ENCODE measurements at regions not wholly inside any gene's neighbourhood (a gene's known extent, or its start where the extent isn't known, plus 50 kb on each side); places are given as distances from the start of the nearest gene placed in this dataset.
"Not testable (repeated sequence)": the region's sequence is repeated elsewhere in the genome, so short reads cannot be mapped to it uniquely, and the experiment has no call there.

DNA sequence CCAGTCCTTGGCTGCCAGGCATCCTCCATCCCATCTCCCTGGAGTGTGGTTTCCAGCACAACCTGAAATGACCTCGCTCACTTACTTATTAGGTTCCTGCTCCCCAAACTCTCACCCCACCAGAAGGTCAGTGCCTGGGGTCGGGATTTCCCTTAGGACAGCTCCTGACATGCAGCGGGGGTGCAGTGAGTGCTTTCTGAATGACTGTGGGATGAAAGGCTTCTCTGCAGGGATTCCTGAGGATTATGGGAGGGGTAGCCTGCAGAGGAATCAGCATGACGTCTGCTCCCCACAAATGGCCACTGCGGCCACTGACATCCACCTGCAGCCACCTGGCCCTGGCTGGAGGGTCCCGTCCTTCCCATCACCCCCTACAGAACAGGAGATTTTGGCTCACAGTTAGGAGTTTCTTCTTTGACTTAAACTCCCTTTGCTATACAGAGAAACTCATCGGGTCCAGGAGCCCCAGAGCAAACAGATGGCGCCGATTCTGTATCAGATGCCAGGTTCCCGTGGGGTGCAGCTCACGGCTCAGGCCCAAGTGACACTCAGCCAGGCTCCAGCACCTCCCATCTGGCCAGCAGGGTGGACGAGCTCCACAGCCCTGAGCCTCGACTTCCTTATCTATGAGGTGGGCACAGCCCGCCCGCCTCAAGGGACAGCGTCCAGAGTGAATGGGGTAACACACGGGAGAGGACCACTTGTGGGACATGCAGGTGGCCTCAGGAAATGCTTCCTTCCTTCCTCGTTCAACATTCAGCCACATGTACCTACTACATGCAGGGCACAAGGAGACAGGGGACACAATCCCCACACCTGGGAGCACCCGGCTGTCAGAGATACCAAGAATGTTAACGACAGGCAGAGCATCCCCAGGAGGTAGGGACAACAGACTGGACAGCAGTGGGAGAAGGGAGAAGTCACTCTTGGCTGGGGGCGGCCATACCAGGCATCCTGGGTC, 69.8 kb downstream of the RMI2 start:
- DNase-seq (ENCODE audit: low spot score), result no peak

DNA sequence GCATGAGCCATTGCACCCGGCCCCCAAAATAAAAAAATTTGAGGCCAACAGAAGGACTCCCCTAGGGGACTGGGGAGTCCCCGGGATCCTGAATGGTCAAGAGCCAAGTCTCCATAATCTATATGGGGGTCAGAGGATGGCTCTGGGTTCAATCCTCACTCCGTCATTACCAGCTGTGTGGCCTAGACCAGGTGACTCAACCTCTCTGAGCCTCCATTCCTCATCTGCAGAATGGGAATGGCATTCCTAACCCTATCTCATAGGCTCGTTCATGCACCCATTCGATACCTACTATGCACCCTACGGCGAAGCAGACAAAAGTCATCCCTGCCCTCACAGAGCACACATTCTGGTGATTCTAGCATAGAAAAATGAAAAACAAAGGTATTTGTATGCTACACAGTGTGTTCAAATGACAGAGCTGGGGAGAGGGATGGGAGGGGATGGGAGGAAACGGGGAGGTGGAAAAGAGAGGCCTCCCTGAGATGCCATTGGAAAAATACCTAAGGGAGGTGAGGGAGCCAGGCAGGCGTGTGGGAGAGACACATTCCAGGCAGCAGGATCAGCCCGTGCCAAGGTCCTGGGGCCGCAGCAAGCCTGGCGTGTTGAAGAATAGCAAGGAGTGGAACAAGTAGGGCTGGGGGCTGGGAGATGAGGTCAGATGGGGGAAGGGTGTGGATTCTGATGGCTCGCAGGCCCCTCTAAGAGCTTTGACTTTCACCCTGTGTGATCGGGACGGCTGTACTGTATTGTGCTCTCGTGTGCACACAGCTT, 71.2 kb downstream of the RMI2 start:
- no peak for DNase-seq (ENCODE audit: low spot score)

DNA sequence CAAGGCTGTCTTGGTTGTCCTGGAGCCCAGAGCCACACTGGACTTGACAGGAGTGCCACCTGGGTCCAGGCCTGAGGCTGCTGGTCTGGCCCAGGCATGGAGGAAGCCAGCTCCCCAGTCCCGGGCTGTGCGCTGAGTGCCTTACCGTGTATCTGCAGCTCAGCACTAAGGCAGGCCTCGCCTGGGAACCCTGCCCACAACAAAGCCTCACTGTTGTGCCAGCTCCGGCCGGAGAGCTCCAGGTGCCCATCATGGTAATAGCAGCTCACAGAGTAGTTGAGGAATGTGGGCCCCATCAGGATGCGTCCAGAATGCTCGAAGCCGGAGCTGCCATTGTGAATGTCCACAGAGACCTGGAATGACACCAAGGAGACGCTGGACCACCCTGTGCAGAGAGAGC, 72.2 kb downstream of the RMI2 start:
- DNase-seq (ENCODE audit: low spot score), result no peak

DNA sequence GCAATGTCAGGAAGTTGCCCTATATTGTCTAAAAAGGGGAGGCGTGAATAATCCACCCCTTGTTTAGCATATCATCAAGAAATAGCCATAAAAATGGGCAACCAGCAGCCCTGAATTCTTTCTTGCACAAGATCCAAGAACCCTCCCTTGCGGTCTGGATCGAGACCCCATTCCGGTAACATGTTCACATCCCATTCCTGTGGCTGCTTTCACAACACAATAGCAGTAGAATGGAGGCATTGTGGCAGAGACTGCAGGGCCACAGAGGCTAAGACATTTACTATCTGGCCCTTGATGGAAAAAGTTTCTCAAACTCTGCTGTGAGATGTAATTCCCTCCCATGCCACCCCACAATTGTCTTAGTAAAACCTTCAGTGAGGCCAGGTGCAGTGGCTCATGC, 73.2 kb downstream of the RMI2 start:
- no peak for DNase-seq (ENCODE audit: low spot score)

DNA sequence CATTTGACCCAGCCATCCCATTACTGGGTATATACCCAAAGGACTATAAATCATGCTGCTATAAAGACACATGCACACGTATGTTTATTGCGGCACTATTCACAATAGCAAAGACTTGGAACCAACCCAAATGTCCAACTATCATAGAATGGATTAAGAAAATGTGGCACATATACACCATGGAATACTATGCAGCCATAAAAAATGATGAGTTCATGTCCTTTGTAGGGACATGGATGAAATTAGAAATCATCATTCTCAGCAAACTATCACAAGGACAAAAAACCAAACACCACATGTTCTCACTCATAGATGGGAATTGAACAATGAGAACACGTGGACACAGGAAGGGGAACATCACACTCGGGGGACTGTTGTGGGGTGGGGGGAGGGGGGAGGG, 74.8 kb downstream of the RMI2 start:
- not testable (repeated sequence) for DNase-seq (ENCODE audit: low spot score)

DNA sequence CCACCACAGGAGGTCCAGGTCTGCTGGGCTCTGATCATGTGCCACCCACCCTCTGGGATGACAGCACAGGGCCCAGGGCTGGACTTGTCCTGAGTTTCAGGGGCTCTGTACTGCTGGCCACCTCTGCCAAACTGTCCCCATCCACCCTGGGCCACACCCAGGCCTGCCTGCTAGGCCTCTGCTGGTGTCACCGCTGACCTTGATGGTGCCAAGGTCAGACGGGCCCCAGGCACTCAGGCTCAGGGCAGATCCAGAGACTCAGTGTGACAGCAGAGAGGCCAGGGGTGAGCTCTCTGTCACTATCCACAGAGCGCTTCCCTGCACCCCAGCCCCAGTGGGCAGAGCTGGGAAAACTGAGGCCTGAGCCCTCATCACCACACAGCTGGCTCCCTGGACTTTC, 75.6 kb downstream of the RMI2 start:
- DNase-seq (ENCODE audit: low spot score), result no peak

DNA sequence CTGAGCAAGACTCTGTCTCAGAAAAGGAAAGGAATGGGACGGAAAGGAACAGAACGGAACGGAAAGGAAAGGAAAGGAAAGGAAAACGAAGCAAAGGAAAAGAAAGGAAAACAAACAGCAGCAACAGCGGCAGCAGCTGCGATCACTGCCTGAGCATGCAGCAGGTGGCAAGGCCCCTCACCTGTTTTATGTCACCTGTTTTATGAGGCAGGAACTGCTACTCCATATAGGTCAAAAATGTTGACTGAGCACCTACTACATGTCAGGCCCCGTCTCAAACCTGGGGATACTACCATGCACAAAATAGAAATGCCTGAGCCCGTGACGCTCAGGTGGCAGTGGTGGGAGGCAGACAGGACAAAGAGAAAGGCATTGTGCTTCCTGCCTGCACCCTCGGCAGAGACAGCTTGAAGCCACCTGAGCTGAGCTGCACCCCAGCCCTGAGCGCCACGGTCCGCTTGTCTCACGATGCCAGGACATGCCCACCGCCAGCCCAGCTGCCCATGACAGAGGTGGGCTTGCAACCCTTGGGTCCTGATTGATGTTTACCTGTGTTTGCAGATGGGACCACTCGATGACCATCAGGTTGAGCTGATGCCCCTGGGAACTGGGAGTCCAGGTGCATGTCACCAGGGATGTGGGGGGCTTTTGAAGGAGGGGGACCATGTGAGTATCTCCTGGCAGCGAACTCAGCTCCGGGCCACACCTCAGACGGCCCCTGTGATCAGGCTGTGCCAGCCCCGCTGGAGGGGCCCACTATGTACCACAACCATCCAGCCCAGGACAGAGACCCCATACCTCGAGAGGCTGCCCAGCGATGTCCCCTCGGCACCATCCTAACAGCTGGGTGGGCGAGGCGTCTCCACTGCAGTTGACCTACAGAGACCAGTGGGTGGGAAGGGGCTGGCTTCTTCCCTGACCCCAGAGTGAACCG, 77.4 kb downstream of the RMI2 start:
- DNase-seq (ENCODE audit: low spot score), result no peak

DNA sequence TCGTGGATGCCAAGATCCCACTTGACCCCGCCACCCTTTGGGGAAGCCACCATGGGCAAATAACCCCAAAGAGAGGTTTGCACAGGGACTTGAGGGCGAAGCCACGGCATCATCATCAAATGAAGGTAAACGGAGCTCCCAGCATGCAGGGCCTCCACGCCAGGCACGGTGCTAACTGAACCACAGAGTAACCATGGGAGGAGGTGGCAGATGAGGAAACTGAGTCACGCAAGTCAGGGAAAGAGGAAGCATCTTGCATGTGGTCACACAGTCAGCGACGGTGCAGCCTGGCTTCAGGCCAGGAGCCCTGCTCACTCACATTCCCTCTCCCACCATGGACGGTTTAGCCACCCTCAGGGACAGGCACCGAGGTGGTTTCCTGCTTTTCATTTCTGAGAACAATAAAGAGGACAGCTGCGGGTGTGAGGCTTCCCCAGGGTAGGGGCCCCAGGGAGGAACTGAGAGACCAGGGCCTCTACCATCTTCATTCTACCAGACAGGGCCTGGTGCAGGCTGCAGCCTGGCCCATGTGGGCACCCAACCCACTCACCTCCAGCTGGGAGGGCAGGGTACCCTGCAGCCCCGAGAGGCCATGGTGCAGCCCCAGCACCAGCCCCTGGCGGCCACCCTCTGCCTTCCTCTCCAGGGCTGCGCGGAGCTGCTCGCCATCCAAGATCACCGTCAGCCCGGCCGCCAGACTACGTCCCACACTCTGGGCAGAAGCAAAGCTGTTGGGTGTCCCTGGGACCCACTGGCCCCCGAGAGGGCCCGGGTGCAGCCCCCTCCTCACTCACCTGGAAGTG, 78.3 kb downstream of the RMI2 start:
- DNase-seq (ENCODE audit: low spot score), result no peak

DNA sequence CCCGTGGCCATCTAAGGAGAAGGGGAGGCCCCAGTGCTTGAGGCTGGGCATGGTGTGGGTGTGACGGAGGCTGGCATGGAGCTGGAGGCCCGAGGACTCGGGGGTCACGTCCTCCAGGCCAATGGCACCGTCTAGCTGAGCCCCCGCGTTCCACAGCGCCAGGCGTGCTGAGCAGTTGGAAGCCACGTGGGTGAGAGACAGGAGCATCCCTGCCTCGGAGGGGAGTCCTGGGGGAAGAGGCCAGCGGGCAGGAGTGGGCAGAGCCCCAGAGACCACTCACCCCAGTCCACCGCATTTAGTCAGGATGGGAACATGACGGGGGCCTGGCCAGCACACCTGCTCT, 78.8 kb downstream of the RMI2 start:
- DNase-seq (ENCODE audit: low spot score), result no peak

DNA sequence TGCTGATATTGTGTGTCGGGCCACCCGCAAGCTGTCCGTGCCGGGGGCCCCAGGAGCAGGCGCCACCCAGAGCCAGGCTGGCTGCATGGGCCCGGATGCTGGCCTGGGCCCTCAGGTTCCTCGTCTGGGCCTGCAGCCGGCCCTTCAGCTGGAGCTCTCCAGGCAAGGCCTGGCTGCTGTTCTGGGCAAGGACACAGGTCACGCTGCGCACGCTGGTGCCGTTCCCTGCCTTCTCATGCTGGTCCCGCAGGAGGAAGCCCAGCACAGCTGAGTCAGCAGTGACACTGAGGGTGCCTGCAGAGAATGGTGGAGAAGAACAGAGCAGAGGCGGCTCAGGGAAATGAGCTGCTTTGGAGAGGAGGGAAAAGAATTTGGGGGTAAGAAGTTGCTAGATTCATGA, 79.9 kb downstream of the RMI2 start:
- no peak for DNase-seq (ENCODE audit: low spot score)

DNA sequence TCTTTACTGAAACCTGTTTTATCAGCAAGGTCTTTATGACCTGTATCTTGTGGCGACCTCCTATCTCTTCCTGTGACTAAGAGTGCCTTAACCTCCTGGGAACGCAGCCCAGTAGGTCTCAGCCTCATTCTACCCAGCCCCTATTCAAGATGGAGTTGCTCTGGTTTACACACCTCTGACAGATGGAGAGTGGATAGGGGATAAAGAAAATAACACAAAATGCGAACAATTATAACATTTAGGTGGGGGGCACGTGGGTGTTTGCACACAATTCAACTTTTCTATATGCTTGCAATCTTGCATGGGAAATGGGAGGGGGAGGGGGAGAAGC, 83.3 kb downstream of the RMI2 start:
- DNase-seq (ENCODE audit: low spot score), result no peak

DNA sequence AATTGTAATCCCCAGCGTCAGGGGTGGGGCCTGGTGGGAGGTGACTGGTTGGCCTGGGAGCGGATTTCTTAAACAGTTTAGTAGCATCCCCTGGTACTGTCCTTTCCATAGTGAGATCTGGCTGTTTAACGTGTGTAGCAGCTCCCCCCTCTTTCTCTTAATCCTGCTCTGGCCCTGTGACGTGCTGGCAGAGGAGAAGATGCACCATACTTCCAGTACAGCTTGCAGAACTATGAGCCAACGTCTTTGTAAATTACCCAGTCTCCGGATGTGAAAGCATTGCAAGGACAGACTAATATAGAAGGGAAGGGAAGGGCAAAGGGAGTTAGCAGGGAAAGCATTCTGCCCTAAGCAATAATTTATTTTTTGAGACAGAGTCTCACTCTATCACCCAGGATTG, 83.9 kb downstream of the RMI2 start:
- no peak for DNase-seq (ENCODE audit: low spot score)

DNA sequence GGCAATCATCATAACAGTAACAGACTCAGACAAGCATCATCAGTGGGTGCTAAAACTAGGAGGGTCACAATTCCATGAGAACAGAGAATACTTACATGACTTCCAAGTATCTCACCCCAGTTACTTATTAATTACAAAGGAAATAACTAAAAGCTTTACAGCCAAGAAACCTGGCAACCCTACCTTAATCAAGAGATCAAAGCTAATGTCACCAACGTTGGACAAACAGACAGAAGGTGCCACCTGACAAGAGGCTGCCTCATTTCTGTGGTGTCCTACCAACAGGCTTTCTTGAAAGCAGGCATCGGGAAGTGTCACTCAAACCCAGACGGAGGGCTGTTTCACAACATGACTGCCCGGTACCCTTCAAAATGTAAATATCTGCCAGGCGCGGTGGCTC, 84.6 kb downstream of the RMI2 start:
- no peak for DNase-seq (ENCODE audit: low spot score)

DNA sequence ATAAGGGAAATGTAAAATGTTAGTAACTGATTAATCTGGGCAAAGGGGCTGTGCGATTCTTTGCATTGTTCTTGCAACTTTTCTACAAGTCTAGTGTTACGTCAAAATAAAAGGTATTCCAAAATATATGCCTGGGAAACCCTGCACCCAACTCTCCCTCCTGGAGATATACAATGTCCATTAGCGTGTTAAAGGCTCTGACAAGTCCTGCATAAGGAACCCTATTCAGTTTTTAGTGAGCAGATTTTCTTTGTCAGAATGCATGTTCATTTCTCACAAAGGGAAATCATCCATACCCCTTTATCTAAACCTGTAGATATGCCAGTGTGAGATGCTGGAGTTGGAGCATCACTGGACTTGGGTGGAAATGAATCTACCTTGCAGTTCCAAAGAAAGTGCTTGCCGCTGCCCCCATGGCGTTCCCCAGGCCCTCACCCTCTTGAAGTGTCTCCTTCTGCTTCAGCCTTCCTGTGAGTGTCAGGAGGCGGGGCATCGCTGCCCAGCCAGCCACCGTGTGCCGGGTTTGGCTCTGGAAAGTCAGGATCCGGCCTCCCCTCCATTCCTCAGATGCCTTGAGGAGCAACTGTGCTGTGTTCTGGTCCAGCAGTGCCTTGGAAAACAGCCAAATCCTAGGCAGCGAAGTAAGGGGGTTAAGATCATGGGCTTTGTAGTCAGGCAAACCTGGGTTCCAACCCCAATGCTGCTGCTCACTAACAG, 85.5 kb downstream of the RMI2 start:
- DNase-seq (ENCODE audit: low spot score), result no peak

DNA sequence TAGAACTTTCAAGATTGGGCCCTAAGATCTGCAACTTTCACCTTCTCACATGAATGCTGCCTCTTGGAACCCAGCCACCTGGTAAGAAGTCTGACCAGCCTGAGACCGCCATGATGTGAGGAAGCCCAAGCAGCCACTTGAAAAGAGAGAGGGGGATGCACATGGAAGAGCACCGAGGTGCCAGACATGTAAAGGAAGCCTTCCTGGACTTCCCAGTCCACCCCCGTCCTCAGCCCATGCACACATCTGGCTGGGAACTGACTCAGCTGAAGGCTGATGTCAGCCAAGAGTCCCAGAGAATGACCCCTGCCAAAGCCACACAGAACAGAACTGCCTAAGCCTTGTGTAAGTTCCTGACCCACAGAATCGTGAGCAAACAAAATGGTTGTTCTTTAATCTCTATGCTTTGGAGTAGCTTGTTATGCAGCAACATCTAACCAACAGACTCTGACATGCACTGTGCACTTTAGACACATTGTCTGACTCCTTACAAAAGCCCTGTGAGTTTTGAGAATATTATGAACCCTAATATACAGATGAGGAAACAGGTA, 86.7 kb downstream of the RMI2 start:
- no peak for DNase-seq (ENCODE audit: low spot score)

DNA sequence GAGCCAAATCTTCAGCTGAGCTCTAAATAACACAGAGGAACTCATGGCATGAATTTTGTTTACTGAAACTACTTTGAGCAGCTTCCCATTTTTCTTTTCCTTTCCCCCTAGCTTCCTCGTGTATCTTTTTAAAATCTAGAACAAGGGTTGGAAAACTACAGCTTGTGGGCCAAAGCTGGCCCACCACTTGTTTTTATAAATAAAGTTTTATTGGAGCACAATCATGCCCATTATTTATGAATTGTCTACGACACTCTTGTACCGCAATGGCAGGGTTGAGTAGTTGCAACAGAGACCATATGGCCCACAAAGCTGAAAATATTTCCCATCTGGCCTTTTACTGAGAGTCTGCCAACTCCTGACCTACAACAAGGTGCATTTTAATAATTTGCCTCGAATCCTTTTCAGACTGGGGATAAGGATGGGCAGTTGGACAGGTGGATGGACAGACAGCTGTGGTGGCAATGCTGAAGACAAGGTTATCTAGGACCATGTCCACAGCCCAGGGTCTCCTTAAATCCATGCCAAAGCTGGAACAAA, 87.7 kb downstream of the RMI2 start:
- no peak for DNase-seq (ENCODE audit: low spot score)

DNA sequence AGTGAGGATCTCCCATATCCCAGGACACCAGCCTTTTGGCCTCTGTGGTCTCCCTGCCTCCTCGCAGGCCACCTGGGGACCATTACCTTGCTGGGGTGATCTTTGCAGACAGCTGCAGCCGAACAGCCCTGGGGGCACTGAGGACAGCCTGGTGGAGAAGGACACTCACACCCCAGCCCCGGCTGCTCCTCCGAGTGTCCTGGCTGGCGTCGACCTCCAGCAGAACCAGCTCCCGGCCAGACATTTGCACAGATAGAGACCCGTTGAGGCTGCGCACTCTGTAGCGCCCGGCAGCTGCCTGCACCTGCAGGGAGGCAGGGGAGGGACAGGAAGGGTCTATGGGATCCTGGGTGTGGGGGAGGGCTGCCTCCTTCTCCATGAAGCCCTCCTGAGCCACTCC, 90.3 kb downstream of the RMI2 start:
- no peak for DNase-seq (ENCODE audit: low spot score)

DNA sequence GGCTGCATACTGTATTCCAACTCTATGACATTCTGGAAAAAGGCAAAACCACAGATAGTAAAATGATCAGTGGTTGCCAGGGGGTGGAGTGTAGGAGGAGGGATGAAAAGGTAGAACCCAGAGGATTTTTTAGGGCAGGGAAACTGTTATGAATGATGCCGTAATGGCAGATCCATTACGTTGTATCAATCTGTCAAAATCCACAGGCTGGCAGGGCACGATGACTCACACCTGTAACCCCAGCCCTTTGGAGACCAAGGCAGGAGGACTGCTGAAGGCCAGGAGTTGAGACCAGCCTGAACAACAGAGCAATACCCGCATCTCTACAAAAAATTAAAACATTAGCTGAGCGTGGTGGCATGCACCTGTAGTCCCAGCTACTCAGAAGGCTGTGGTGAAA, 91.8 kb downstream of the RMI2 start:
- no peak for DNase-seq (ENCODE audit: low spot score)

DNA sequence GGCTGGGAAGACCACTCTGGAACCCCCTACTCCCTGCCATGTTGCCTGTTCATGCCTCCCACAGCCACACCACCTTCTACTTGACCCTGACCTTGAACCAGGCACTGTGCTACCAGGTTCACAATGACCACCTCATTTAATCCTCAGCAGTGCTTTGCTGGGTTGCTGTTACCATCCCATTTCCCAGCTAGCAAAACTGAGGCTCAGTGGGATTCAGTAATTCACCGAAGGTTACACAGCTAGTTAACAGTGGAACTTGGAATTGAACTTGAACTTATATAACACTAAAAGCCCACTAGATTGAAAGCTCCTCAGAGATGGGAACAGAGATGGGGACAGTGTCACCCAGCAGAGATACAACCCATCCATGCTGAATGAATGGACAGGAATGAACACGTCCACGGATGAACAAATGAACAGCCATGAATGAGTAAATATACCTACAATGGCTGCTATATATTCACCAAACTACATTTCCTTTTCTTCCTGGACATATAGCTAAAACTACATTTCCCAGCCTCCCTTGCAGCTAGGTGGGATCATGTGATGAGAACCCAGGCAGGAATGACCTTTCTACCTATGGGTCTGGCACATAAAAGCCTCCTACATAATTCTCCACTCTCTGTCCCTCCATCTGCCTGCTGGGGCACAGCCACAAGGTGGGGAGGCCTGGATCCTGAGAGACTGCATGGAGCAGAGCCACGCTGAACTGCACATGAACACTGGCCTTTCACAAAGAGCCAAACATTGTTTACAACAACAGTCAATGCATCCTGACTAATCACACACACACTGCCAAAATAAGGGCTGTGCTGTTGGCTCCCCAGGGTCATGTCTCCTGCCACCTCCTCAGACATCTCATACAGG, 94.8 kb downstream of the RMI2 start:
- DNase-seq (ENCODE audit: low spot score), result no peak

DNA sequence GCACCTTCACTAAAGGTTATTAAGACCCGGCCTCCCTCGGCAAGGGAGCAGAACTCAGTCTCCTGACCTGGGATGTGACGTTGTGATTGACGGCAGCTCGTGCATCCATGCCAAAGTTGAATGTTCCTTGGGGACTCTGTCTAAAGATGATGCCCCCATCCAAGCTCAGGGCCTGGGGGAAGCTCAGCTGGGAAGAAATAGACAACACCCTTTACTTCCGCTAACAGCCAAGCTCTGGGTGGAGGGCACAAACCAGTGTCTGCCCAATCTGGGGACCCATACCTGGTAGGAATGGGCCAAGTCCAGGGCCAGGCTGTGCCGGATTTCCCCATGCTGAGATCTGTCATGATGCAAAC, 95.4 kb downstream of the RMI2 start:
- DNase-seq (ENCODE audit: low spot score), result no peak
